HG03103 (cell line): ENCODE measurements at regions not wholly inside any gene's neighbourhood (a gene's known extent, or its start where the extent isn't known, plus 50 kb on each side); places are given as distances from the start of the nearest gene placed in this dataset.

Source experiments
- ATAC-seq: cut with Tn5 transposase; IDR thresholded peaks from one replicate; pipeline ENCODE4 v1.9.1; 2021; ENCODE audit warnings: low read depth; ENCODE audit not compliant: unreplicated experiment

- ATAC-seq: no peak
Measured at GRCh38 chr1:8267307-8267706, 50.6 kb upstream of the SLC45A1 start.

- ATAC-seq: no peak
Measured at GRCh38 chr1:8266436-8267165, 51.3 kb upstream of the SLC45A1 start.

- ATAC-seq: no peak
Measured at GRCh38 chr1:8263791-8264190, 54.1 kb upstream of the SLC45A1 start.

GRCh38 chr1:8261398-8261762 lies 56.5 kb upstream of the SLC45A1 start:
- no peak for ATAC-seq

GRCh38 chr1:8259498-8260290 lies 58.2 kb upstream of the SLC45A1 start:
- ATAC-seq: no peak

- no peak for ATAC-seq
Measured at GRCh38 chr1:8257621-8258020, 60.3 kb upstream of the SLC45A1 start.

GRCh38 chr1:8256321-8256720 lies 61.6 kb upstream of the SLC45A1 start:
- no peak for ATAC-seq

GRCh38 chr1:8255712-8256111 lies 62.2 kb upstream of the SLC45A1 start:
- ATAC-seq: no peak

GRCh38 chr1:8252266-8252951 lies 65.5 kb upstream of the SLC45A1 start:
- no peak for ATAC-seq

- no peak for ATAC-seq
Measured at GRCh38 chr1:8251635-8252034, 66.3 kb upstream of the SLC45A1 start.

- no peak for ATAC-seq
Measured at GRCh38 chr1:8249838-8250237, 68.1 kb upstream of the SLC45A1 start.

GRCh38 chr1:8247811-8248436 lies 70.0 kb upstream of the SLC45A1 start:
- ATAC-seq: no peak

- no peak for ATAC-seq
Measured at GRCh38 chr1:8244304-8244703, 73.6 kb upstream of the SLC45A1 start.

- ATAC-seq: no peak
Measured at GRCh38 chr1:8242498-8242897, 75.4 kb upstream of the SLC45A1 start.

GRCh38 chr1:8241417-8242014 lies 76.4 kb upstream of the SLC45A1 start:
- ATAC-seq: no peak

GRCh38 chr1:8239306-8240023 lies 78.4 kb upstream of the SLC45A1 start:
- ATAC-seq: no peak

- ATAC-seq: no peak
Measured at GRCh38 chr1:8239039-8239305, 78.9 kb upstream of the SLC45A1 start.

GRCh38 chr1:8238141-8239038 lies 79.5 kb upstream of the SLC45A1 start:
- no peak for ATAC-seq

GRCh38 chr1:8232036-8232757 lies 85.7 kb upstream of the SLC45A1 start:
- ATAC-seq: no peak
